Loucy (cell line): ENCODE measurements at regions not wholly inside any gene's neighbourhood (a gene's known extent, or its start where the extent isn't known, plus 50 kb on each side); places are given as distances from the start of the nearest gene placed in this dataset.

Experiments used
- CTCF ChIP-seq: fragments of 200-600 bp; sonication (generic); conservative IDR thresholded peaks from 2 replicates; pipeline ENCODE4 v1.5.1; 2014; ENCODE audit warnings: mild to moderate bottlenecking, antibody characterized with exemption, low read length
- EZH2phosphoT487 ChIP-seq: fragments of 200-600 bp; IDR thresholded peaks from 2 replicates; pipeline ENCODE4 v1.6.1; 2018; ENCODE audit warnings: antibody characterized with exemption, mild to moderate bottlenecking, moderate library complexity, borderline replicate concordance

GRCh38 chr4:26171501-26171900 lies 149.3 kb upstream of the RBPJ start:
- no peak for TF ChIP-seq CTCF
- TF ChIP-seq EZH2phosphoT487, result no peak
